ENCODE measurements at regions not wholly inside any gene's neighbourhood (a gene's known extent, or its start where the extent isn't known, plus 50 kb on each side); places are given as distances from the start of the nearest gene placed in this dataset.

- peaks cover 0 to 22% of the 10 kb centered on the region in 2 donors for H3K9me3 ChIP-seq
- H3K4me3 ChIP-seq: no peak overlapping the region
- TF ChIP-seq CTCF (IDR thresholded peaks at IDR 0.05): no peak
- no peaks in the 10 kb centered on the region for H3K4me1 ChIP-seq
- no peaks in the 10 kb centered on the region for H3K27me3 ChIP-seq
- H3K36me3 ChIP-seq: no peaks in the 10 kb centered on the region
- DNase-seq (ENCODE audit: low spot score): no peak
- no peak overlapping the region for H3K27ac ChIP-seq
Measured at GRCh38 chr5:174481737-174482136, 242.6 kb upstream of the MSX2 start.

- peaks cover 0 to 22% of the 10 kb centered on the region in 2 donors for H3K9me3 ChIP-seq
Measured at GRCh38 chr5:174482607-174483024, 241.8 kb upstream of the MSX2 start.

GRCh38 chr5:174483411-174483810 is 241.0 kb upstream of the MSX2 start:
- no peaks in the 10 kb centered on the region for H3K27me3 ChIP-seq

More at GRCh38 chr5:174482607-174483024, 241.8 kb upstream of the MSX2 start:
- DNase-seq (ENCODE audit: low spot score): no peak
- no peaks in the 10 kb centered on the region for H3K4me1 ChIP-seq
- H3K27me3 ChIP-seq: no peaks in the 10 kb centered on the region
- H3K36me3 ChIP-seq: no peaks in the 10 kb centered on the region
- no peak for TF ChIP-seq CTCF (IDR thresholded peaks at IDR 0.05)
- no peak overlapping the region for H3K27ac ChIP-seq
- H3K4me3 ChIP-seq: no peak overlapping the region

GRCh38 chr5:174489215-174489614 is 235.2 kb upstream of the MSX2 start:
- TF ChIP-seq CTCF (IDR thresholded peaks at IDR 0.05): no peak
- DNase-seq (ENCODE audit: low spot score): no peak
- Histone ChIP-seq H3K4me3 (no peak overlapping the region), H3K9me3 (peaks cover 0 to 6% of the 10 kb centered on the region in 2 donors), H3K36me3 (no peaks in the 10 kb centered on the region), H3K4me1 (no peaks in the 10 kb centered on the region), H3K27ac (no peak overlapping the region), H3K27me3 (no peaks in the 10 kb centered on the region)

More at GRCh38 chr5:174483411-174483810, 241.0 kb upstream of the MSX2 start:
- no peak for DNase-seq (ENCODE audit: low spot score)
- Histone ChIP-seq H3K4me1 (no peaks in the 10 kb centered on the region), H3K27ac (no peak overlapping the region), H3K36me3 (no peaks in the 10 kb centered on the region), H3K4me3 (no peak overlapping the region), H3K9me3 (peaks cover 0 to 22% of the 10 kb centered on the region in 2 donors)
- no peak for TF ChIP-seq CTCF (IDR thresholded peaks at IDR 0.05)

- no peak for DNase-seq (ENCODE audit: low spot score)
- no peak overlapping the region for H3K4me3 ChIP-seq
- no peaks in the 10 kb centered on the region for H3K9me3 ChIP-seq
- no peak overlapping the region for H3K27ac ChIP-seq
- TF ChIP-seq CTCF (IDR thresholded peaks at IDR 0.05): no peak
- no peaks in the 10 kb centered on the region for H3K36me3 ChIP-seq
- no peaks in the 10 kb centered on the region for H3K4me1 ChIP-seq
- no peaks in the 10 kb centered on the region for H3K27me3 ChIP-seq
Measured at GRCh38 chr5:174489920-174490597, 234.3 kb upstream of the MSX2 start.

GRCh38 chr5:174490728-174491127 is 233.7 kb upstream of the MSX2 start:
- DNase-seq (ENCODE audit: low spot score): no peak
- Histone ChIP-seq H3K4me3 (no peak overlapping the region), H3K27me3 (no peaks in the 10 kb centered on the region), H3K27ac (no peak overlapping the region), H3K9me3 (no peaks in the 10 kb centered on the region), H3K4me1 (no peaks in the 10 kb centered on the region), H3K36me3 (no peaks in the 10 kb centered on the region)
- no peak for TF ChIP-seq CTCF (IDR thresholded peaks at IDR 0.05)
